HAP-1 (cell line): ENCODE measurements at regions not wholly inside any gene's neighbourhood (a gene's known extent, or its start where the extent isn't known, plus 50 kb on each side); places are given as distances from the start of the nearest gene placed in this dataset.

ENCODE experiments used
- DNase-seq, 2 experiments: peaks; one replicate each; pipeline ENCODE4 v3.0.0-alpha.2; 2016 to 2020; ENCODE audit warnings: low spot score in 2 of 2
- H3K27me3 ChIP-seq: fragments of 250-450 bp; sonication (Bioruptor Pico); 2 replicates; pipeline ENCODE4 v1.5.1; 2020; ENCODE audit warnings: low read depth, mild to moderate bottlenecking, moderate library complexity
- H3K36me3 ChIP-seq: fragments of 250-450 bp; sonication (Bioruptor Pico); replicated peaks from 2 replicates; pipeline ENCODE4 v1.5.1; 2020; ENCODE audit warnings: mild to moderate bottlenecking
- H3K4me1 ChIP-seq: fragments of 250-450 bp; sonication (Bioruptor Pico); 2 replicates; pipeline ENCODE4 v1.5.1; 2020; ENCODE audit warnings: mild to moderate bottlenecking
- H3K4me3 ChIP-seq: fragments of 250-450 bp; sonication (Bioruptor Pico); 2 replicates; pipeline ENCODE4 v1.5.1; 2020; ENCODE audit warnings: mild to moderate bottlenecking, moderate library complexity
- H3K9me3 ChIP-seq: fragments of 250-450 bp; sonication (Bioruptor Pico); 2 replicates; pipeline ENCODE4 v1.5.1; 2020; ENCODE audit warnings: mild to moderate bottlenecking, moderate library complexity
- in situ Hi-C: fragments of 300-500 bp; cut with MboI; formaldehyde crosslinking; loops from 3 replicates; pipeline ENCODE4 v1.14.3; 2020; ENCODE audit warnings: low sequenced_read_pairs, inconsistent platforms, mixed read lengths

DNA sequence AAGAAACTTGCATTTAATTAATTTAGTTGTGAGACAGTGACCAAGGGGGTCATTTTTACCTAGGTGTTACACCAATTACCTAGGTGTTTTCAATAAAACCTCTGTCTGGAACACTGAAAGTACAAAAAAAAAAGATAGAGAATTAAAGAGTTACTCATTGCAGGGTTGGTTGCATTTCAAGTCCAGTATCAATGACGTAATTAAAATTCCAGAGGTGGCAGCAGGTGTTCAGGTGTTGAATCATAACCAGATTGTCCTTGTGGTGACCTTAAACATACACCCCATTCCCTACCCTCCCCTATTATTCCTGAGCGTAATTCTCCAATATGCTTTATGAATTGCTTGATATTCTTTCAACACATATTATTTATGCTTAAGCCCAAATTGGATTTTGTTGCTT lies 352.0 kb upstream of the SLC8A1 start:
- DNase-seq, result no peak
- Histone ChIP-seq H3K4me3 (no peak overlapping the region), H3K27me3 (no peaks in the 10 kb centered on the region), H3K9me3 (no peaks in the 10 kb centered on the region), H3K4me1 (no peaks in the 10 kb centered on the region), H3K36me3 (no peaks in the 10 kb centered on the region)
- in situ Hi-C loops, result no loop called here

DNA sequence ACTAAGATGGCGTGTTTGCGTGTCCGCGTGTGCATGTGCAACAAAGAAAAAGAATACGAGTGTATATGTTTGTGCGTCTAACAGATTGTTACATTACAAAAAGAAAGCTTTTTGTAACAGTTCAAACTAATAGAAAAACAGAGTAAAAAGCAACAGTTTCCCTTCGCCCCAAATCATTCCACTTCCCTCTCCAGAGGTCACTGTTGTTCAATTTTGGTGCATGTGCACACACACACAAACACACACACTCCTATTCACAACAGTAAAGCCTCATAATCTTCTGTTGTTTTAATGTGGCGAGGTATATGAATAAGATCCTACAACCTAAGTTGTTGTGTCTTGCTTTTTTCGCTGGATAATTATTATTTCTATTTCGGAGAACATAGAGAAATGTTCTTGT lies 357.3 kb upstream of the SLC8A1 start:
- Histone ChIP-seq H3K4me1 (no peaks in the 10 kb centered on the region), H3K4me3 (no peak overlapping the region), H3K36me3 (no peaks in the 10 kb centered on the region), H3K27me3 (peaks cover 3% of the 10 kb centered on the region; the same call in 1 of the 2 replicates), H3K9me3 (no peaks in the 10 kb centered on the region)
- in situ Hi-C loops, result no loop called here
- DNase-seq, result no peak

DNA sequence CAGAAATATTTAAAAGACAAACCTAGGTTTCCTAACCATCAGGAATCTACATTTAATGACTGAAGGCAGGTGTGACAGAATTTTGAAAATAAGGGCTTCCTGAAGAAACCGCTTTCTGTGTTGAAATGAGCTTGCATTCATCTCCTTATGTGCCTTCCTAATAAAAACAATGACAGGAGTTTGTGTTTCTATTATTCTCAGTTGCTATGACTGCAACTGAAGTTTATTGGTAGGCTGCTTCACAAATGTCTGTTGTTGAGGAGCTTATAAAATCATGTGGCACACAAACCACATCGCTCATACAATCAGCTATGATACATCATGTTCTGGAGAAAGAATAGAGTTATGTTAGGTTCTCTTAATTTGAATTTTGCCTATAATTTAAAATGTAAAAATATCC lies 362.7 kb upstream of the SLC8A1 start:
- DNase-seq, result no peak
- in situ Hi-C loops, result no loop called here
- Histone ChIP-seq H3K4me1 (no peaks in the 10 kb centered on the region), H3K27me3 (peaks cover 3% of the 10 kb centered on the region; the same call in 1 of the 2 replicates), H3K9me3 (no peaks in the 10 kb centered on the region), H3K36me3 (no peaks in the 10 kb centered on the region), H3K4me3 (no peak overlapping the region)

DNA sequence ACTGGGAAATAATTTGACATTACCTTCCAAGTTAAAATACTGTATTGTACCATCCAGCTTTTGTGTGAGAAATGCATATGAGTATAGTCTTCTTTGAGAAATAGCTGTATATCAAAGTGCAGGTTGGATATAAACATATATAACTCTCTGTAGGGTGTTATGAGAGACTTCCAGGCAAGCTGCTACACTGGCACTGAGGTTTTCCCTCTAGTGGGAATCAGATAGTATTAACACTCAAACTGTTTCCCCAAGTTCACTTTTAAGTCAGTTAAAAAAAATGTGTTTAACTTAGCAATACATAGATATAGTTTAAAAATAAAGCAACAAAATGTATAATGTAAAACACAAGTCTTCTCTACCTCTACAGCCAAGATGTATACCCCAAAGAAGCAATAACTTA lies 368.4 kb upstream of the SLC8A1 start:
- no peak for DNase-seq
- Histone ChIP-seq H3K27me3 (no peaks in the 10 kb centered on the region), H3K36me3 (no peaks in the 10 kb centered on the region), H3K9me3 (no peaks in the 10 kb centered on the region), H3K4me3 (no peak overlapping the region), H3K4me1 (no peaks in the 10 kb centered on the region)
- in situ Hi-C loops, result no loop called here

DNA sequence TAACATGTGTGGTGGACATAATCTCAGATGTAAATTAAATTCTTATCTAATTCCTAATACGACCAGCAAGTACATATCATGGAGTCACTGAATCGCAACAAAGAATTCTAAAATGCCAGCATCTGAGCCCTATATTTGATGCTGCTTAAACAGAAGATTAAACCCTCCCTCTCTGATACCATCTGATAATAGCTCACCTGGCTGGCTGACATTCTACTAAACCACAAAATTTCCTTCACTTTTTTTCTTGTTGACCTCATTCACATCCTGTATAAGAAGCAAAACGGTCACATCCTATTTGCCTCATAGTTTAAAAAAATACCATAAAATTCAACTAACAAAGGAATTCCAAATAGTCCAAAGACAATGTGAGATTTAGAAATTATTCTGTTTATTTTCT lies 371.6 kb upstream of the SLC8A1 start:
- in situ Hi-C loops, result no loop called here
- H3K4me3 ChIP-seq, result no peak overlapping the region

DNA sequence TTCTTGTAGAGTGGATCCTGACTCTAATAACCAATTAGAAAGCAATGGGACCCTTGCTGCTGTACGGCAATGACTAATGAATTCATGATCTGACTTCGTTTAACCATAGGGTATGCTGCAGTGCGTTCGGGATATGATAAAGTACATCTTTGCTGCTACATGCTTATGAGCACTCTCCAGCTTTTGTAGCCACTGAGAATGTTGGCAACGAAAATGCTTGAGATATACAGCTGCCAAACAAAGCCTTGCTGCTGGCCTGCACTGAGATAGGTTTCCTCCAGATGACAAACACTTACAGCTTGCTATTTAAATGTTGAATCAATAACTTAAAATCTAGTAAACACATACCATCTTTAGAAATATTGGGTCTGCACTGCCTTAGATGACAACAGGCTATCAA lies 372.4 kb upstream of the SLC8A1 start:
- no peaks in the 10 kb centered on the region for H3K9me3 ChIP-seq
- peaks cover 2% of the 10 kb centered on the region; the same call in 1 of the 2 replicates for H3K27me3 ChIP-seq
- H3K36me3 ChIP-seq, result no peaks in the 10 kb centered on the region
- no peak overlapping the region for H3K4me3 ChIP-seq
- DNase-seq, result no peak
- in situ Hi-C loops, result no loop called here
- no peaks in the 10 kb centered on the region for H3K4me1 ChIP-seq

More for the DNA sequence above, 371.6 kb upstream of the SLC8A1 start:
- DNase-seq, result no peak
- Histone ChIP-seq H3K27me3 (peaks cover under 1% of the 10 kb centered on the region; the same call in 1 of the 2 replicates), H3K9me3 (no peaks in the 10 kb centered on the region), H3K36me3 (no peaks in the 10 kb centered on the region), H3K4me1 (no peaks in the 10 kb centered on the region)

DNA sequence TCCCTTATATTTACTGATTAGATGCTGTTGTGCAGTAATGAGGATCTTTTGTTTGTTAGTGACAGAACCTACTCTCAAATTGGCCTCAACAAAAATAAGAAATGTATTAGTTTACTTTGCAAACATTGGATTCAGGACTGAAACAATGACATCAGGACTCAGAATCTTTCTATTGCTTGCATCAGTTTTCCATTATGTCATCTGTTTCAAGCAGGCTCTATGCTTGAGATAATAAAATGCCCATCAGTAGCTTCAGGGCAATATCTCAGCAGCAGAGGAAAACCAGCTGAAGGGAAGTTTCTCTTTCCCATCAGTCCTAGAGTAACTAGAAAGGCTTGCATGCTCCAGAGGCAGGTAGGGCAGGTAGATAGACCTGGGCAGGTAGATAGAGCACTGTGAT lies 375.5 kb upstream of the SLC8A1 start:
- Histone ChIP-seq H3K36me3 (no peaks in the 10 kb centered on the region), H3K27me3 (peaks cover 10% of the 10 kb centered on the region), H3K4me1 (no peaks in the 10 kb centered on the region), H3K4me3 (no peak overlapping the region), H3K9me3 (no peaks in the 10 kb centered on the region)
- DNase-seq, result no peak
- in situ Hi-C loops, result no loop called here

DNA sequence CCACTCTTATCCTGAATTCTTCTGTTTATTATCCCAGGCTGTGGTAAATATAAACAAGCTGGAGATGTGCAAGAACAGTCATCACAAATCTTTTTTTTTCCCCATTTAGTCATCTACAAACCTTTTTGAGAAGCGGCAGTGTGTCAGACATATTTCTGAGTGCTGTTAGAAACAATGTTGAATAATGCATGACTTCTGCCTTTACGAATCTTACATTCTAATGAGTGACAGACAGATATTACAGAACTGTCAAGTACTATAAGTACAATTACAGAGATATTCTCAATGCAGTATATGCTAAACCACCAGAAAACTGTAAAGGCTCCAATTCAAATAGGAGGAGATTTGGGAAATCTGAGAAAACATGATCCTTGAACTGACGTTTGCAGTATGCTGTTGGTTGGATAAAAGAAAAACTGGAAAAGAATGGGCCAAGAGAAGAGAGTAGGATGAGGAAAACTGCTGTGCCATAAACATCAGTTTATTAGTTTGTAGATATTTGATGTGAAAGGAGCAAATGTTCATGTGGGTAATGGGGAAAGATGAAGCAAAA lies 379.5 kb upstream of the SLC8A1 start:
- in situ Hi-C loops, result no loop called here
- Histone ChIP-seq H3K9me3 (no peaks in the 10 kb centered on the region), H3K4me1 (no peaks in the 10 kb centered on the region), H3K27me3 (peaks cover 10% of the 10 kb centered on the region), H3K36me3 (no peaks in the 10 kb centered on the region), H3K4me3 (no peak overlapping the region)
- DNase-seq, result no peak

DNA sequence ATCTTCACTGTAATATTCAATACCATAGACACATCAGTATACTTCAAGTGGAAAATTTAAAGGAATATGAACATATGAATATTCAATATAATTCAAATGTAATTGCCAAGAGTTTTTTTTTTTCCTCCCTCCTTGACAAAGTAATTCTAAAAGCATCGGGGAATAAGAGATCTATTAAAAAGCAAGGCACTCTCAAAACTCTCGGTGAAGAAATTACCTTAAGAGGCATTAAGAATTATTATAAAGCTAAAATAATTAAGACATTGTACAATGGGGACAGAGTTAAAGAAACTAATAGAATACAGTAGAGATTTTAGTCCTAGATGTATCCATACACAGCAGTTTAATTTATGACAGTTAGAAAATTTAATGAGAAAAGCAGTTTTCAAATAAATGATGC lies 390.0 kb upstream of the SLC8A1 start:
- Histone ChIP-seq H3K4me3 (no peak overlapping the region), H3K4me1 (no peaks in the 10 kb centered on the region), H3K27me3 (no peaks in the 10 kb centered on the region), H3K36me3 (no peaks in the 10 kb centered on the region), H3K9me3 (no peaks in the 10 kb centered on the region)
- DNase-seq, result no peak
- in situ Hi-C loops, result no loop called here

DNA sequence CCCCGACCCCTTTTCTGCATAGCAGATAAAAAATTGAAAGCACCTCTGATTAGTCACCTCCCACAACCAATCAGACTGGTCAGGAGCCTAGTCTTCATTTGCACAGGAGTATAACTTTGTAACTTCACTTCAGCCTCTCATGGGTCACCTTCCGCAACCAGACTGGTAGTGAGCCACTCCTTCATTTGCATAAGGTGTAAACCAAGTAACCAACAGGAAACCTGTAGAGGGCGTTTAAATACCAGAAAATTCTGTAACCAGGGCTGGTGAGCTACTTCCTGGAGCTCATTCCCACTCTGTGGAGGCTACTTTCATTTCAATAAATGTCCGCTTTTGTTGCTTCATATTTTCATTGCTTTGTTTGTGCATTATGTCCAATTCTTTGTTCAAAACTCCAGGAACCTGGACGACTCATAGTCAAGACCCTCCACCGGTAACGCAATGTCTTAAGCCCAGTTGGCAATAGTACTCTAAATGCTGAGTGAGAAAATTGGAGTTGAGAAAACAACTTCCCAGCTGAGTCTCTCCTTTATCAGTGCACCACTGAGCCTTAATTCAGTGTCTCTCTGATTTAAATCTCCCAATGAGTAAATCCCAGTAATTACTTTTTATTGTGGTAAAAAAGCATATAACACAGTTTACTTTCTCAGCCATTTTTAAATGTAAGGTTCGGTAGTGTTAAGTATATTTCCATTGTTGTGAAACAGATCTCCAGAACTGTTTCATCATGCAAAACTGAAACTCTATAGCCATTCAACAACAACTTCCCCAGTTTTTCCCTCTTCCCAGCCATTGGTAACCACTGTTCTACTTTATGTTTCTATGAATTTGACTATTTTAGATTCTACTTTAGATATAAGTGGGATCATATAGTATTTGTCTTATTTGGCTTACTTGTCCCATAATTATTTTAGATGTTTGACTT lies 392.7 kb upstream of the SLC8A1 start:
- peak; percentile 26 to 47 for DNase-seq

DNA sequence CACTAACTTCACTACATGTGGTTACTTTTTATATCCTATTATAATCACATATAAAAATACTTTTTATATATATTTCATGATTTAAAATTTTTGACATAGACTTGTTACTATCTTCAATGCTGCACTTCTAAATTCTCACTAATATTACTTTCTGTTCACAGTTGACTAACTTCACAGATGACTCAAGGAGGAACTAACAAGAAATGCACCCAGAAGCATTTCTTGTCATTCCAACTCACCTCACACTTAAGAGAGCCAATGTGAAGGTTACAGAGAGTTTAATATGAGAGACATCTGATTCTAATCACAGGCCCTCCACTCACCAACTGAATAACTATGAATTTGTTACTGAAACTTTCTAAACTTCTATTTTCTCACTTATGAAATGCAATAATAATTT lies 399.8 kb upstream of the SLC8A1 start:
- no peaks in the 10 kb centered on the region for H3K9me3 ChIP-seq
- in situ Hi-C loops, result no loop called here
- H3K36me3 ChIP-seq, result no peaks in the 10 kb centered on the region
- no peaks in the 10 kb centered on the region for H3K4me1 ChIP-seq
- no peaks in the 10 kb centered on the region for H3K27me3 ChIP-seq
- DNase-seq, result no peak
- H3K4me3 ChIP-seq, result no peak overlapping the region

More for the DNA sequence above, 392.7 kb upstream of the SLC8A1 start:
- in situ Hi-C loops, result no loop called here
- Histone ChIP-seq H3K36me3 (no peaks in the 10 kb centered on the region), H3K27me3 (no peaks in the 10 kb centered on the region), H3K9me3 (no peaks in the 10 kb centered on the region), H3K4me3 (no peak overlapping the region), H3K4me1 (no peaks in the 10 kb centered on the region)

DNA sequence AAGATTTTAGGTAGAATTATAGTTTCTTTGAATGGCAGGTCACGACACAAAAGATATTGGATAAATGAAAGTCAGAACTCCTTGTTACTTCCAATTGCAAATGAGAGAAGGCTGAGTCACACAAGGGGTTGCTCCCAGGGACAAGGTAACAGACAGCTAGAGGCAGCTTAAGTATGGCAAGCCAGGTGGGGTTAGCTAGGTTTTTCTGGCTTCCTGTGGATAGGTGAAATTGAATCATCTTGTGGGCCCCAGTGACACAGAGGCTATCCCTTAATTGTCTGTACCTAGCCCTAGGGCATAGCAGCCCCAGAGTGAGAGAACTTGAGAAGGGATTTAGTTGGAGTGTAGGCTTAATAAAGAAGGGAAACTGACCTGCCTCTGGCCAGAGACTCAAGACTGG lies 407.7 kb upstream of the SLC8A1 start:
- Histone ChIP-seq H3K9me3 (no peaks in the 10 kb centered on the region), H3K27me3 (no peaks in the 10 kb centered on the region), H3K4me3 (no peak overlapping the region), H3K4me1 (no peaks in the 10 kb centered on the region), H3K36me3 (no peaks in the 10 kb centered on the region)
- DNase-seq, result no peak
- in situ Hi-C loops, result no loop called here

DNA sequence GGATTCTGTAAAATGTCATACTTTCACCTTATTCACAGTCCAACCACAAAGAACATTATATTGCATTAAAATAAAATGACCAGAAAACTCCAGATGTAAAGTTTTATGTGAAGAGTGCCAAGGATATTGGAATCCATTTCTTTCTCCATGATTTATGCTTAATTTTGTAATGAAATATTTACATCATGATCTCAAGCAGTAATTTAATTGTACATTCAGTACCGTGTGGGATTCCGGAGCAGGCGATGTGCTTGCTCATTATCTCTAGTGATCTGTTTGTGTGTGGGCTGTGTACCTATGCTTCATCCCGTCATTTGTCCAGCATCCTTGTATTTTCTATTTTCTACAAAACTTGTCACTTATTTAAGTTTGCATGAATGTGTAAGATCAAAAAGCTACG lies 415.9 kb upstream of the SLC8A1 start:
- DNase-seq, result no peak
- H3K36me3 ChIP-seq, result no peaks in the 10 kb centered on the region
- in situ Hi-C loops, result no loop called here
- H3K4me3 ChIP-seq, result no peak overlapping the region
- no peaks in the 10 kb centered on the region for H3K9me3 ChIP-seq
- no peaks in the 10 kb centered on the region for H3K4me1 ChIP-seq
- H3K27me3 ChIP-seq, result no peaks in the 10 kb centered on the region

DNA sequence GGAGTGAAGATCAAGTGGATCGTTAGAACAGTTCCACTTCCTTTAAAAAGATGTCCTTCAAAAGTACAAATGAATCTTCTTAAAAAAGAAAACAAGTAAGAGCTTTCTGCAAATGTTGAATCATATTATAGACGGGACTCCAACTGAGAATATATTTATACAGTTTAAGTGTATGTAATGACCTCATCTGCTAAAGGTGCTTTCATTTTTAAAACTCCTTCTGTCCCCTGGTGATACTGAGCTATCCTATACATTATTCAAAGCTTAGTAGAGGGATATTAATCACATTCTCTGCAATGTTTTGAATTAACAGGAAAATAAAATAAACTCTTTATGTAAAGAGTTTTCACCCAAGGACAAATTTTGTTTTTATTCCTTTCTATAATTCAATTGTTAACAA lies 420.7 kb upstream of the SLC8A1 start:
- in situ Hi-C loops, result no loop called here

More for the DNA sequence above, 420.7 kb upstream of the SLC8A1 start:
- Histone ChIP-seq H3K36me3 (no peaks in the 10 kb centered on the region), H3K27me3 (no peaks in the 10 kb centered on the region), H3K9me3 (no peaks in the 10 kb centered on the region), H3K4me1 (peaks cover 7% of the 10 kb centered on the region), H3K4me3 (no peak overlapping the region)
- DNase-seq, result no peak
